Pancreas (tissue), 10 donors: ENCODE measurements at regions not wholly inside any gene's neighbourhood (a gene's known extent, or its start where the extent isn't known, plus 50 kb on each side); places are given as distances from the start of the nearest gene placed in this dataset.
"Not testable (repeated sequence)": the region's sequence is repeated elsewhere in the genome, so short reads cannot be mapped to it uniquely, and the experiment has no call there.

ENCODE experiments used
- ATAC-seq, 4 donors: fragments of 200-7000 bp; cut with Tn5 transposase; one replicate each; pipeline versions ENCODE4 v1.8.0 to v1.9.1; 2020; ENCODE audit warnings: mild to moderate bottlenecking in 4 of 4, moderate library complexity in 4 of 4
- DNase-seq, 6 donors: peaks; one replicate each; pipeline ENCODE4 v3.0.0-alpha.2; 2020
- FAIRE-seq: peaks from 2 replicates; lab custom pipeline; 2012; peaks lifted over from hg19 to GRCh38; lab: Jason Lieb, UNC
- H3K27ac ChIP-seq, 4 donors: fragments of 200-600 bp; sonication (generic); 1 replicate in 3 of 4; 2 replicates in 1 of 4; pipeline versions ENCODE4 v1.5.0 to v1.8.0; 2020
- H3K27me3 ChIP-seq, 4 donors: fragments of 200-600 bp; one replicate each; pipeline ENCODE4 v1.8.0; 2021
- H3K36me3 ChIP-seq, 3 donors: fragments of 200-600 bp; sonication (generic) in 1 of 3; one replicate each; pipeline versions ENCODE4 v1.5.0 to v1.8.0; 2020 to 2021
- H3K4me1 ChIP-seq, 3 donors: fragments of 200-600 bp; one replicate each; pipeline ENCODE4 v1.8.0; 2021
- H3K4me3 ChIP-seq, 4 donors: fragments of 200-600 bp; sonication (generic) in 2 of 4; one replicate each; pipeline versions ENCODE4 v1.5.0 to v1.8.0; 2020 to 2021
- H3K9me3 ChIP-seq, 4 donors: fragments of 200-600 bp; one replicate each; pipeline ENCODE4 v1.8.0; 2021
- WGBS, 2 donors: extraction: QIAGEN DNeasy Blood & Tissue Kit; methylation state at CpG; one replicate each; pipeline ENCODE4 v1.1.7; 2013; 5-methylcytosine and 5-hydroxymethylcytosine counted together
- intact Hi-C, 3 donors: fragments of 100-400 bp; cut with DNase I; formaldehyde crosslinking; loops; one replicate each; pipeline versions ENCODE4 v1.11.1 to v1.14.2; 2022
- TF ChIP-seq, protein P1 (sequence below), 4 donors: fragments of 200-600 bp; sonication (generic) in 3 of 4; IDR thresholded peaks; one replicate each; pipeline versions ENCODE4 v1.5.0 to v1.8.0; 2021; ENCODE audit warnings: antibody characterized with exemption in 4 of 4
- donor health status: healthy with polysubstance abuse.
- donor health status: DM: no; HTN: no; CAD: no; lungs with moderate emphysema.
- donor health status: DM: no; HTN: no; CAD: no.
- donor health status: control.
- donor health status: control.
- donor health status: Bipolar disorder and iron deficiency.
- donor health status: DM: yes; HTN: yes; CAD: no.
- donor health status: DM: no; HTN: no; CAD: no.
- donor health status: DM: no; HTN: no; CAD: no.
- donor health status: DM: yes; HTN: yes; CAD: no.

DNA sequence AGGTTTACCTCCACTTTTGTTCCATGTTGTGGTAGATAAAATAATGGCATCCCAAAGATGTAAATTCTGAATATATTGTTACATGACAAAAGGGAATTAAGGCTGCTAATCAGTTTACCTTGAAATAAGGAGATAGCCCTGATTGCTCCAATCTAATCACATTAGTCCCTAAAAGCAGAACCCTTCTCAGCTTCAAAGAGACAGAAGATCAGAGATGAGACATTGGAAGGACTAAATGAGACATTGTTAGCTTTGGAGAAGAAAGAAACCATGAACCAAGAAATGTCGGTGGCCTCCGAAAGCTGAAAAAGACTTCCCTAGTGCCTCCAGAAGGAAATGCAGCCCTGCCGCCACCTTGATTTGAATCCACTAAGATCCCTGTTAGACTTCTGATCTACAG is 82.8 kb upstream of the PARP8 start:
- no peak for ATAC-seq
- no peak for FAIRE-seq
- TF ChIP-seq, protein P1, sequence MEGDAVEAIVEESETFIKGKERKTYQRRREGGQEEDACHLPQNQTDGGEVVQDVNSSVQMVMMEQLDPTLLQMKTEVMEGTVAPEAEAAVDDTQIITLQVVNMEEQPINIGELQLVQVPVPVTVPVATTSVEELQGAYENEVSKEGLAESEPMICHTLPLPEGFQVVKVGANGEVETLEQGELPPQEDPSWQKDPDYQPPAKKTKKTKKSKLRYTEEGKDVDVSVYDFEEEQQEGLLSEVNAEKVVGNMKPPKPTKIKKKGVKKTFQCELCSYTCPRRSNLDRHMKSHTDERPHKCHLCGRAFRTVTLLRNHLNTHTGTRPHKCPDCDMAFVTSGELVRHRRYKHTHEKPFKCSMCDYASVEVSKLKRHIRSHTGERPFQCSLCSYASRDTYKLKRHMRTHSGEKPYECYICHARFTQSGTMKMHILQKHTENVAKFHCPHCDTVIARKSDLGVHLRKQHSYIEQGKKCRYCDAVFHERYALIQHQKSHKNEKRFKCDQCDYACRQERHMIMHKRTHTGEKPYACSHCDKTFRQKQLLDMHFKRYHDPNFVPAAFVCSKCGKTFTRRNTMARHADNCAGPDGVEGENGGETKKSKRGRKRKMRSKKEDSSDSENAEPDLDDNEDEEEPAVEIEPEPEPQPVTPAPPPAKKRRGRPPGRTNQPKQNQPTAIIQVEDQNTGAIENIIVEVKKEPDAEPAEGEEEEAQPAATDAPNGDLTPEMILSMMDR (IDR thresholded peaks at IDR 0.05): no peak
- intact Hi-C loops: no loop called here
- Histone ChIP-seq H3K27ac (no peak overlapping the region), H3K9me3 (no peaks in the 10 kb centered on the region), H3K4me3 (no peak overlapping the region), H3K36me3 (no peaks in the 10 kb centered on the region), H3K27me3 (no peaks in the 10 kb centered on the region), H3K4me1 (no peaks in the 10 kb centered on the region)
- 94 to 98% methylated on average over 3 of the region's 3 CpGs for WGBS, 2 donors
- DNase-seq: no peak

DNA sequence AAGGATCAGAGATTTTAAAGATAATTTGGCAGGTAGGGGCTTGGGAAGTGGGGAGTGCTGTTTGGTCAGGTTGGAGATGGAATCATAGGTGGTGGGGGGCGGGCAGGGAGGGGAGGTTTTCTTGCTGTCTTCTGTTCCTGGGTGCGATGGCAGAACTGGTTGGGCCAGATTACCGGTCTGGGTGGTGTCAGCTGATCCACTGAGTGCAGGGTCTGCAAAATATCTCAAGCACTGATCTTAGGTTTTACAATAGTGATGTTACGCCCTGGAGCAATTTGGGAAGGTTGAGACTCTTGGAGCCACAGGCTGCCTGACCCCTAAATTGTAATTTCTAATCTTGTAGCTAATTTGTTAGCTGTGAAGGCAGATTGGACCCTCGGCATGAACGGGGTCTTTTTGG is 78.0 kb upstream of the PARP8 start:
- H3K4me3 ChIP-seq, DNase-seq, ATAC-seq, H3K4me1 ChIP-seq, H3K27ac ChIP-seq, H3K9me3 ChIP-seq, intact Hi-C loops, FAIRE-seq, H3K36me3 ChIP-seq, H3K27me3 ChIP-seq: not testable (repeated sequence)
- WGBS, 2 donors: 52 to 57% methylated on average over 6 of the region's 6 CpGs

DNA sequence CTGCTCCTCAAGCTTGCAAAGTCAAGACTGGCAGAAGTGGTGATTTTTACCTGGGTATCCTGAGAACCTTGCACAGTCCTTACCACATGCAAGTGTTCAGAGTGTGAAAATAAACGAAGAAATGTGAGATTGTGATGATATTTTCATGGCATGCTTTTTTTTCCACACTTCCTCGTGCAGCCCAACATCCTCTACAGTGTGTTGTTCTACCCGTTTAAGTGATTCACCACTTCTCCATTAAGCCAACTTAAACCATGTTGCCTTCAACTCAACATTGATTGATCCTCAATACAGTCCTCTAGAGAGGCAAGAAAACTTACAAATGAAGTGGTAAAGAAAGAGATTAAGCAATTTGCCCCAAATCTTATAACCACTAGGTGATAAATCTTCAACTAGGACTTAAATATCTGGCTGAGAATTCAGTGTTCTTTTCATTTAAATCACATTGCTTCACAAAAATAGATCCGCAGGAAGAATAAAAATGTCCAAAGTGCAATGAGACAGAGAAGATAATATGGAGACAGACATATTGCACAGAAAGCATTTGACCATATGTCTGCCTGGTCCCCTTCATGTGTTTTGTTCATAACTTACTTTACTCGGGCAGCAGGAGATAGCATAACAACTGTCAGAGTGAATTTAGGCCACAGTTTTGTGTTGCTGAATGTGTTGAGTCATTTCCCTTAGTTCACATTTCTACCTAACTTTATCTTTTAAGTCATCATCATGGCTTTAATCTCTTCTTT is 75.8 kb upstream of the PARP8 start:
- H3K4me3 ChIP-seq, H3K4me1 ChIP-seq, H3K27me3 ChIP-seq, FAIRE-seq, ATAC-seq, H3K27ac ChIP-seq, H3K36me3 ChIP-seq, intact Hi-C loops, DNase-seq, H3K9me3 ChIP-seq: not testable (repeated sequence)
- WGBS, 2 donors: 62 to 68% methylated on average over 5 of the region's 5 CpGs

DNA sequence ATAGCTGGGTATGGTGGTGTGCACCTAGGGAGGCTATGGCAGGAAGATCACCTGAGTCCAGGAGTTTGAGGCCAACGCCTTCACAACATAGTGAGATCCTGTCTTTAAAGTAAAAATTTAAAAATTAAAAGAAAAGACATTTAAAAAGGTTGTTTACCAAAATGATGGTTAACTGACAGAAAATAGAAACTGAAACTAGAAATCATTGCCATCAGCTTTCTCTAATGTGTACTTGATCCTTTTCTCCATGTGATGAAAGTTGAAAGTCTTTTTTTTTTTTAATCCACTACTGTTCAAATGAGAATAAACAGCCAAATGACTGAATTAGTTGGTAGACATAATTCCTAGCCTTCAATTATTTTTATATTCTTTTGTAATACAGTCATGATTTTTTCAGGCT is 75.1 kb upstream of the PARP8 start:
- H3K27ac ChIP-seq, H3K9me3 ChIP-seq, H3K36me3 ChIP-seq, H3K27me3 ChIP-seq, H3K4me3 ChIP-seq, FAIRE-seq, ATAC-seq, intact Hi-C loops, DNase-seq, H3K4me1 ChIP-seq: not testable (repeated sequence)
- 85 to 87% methylated on average over 1 of the region's 1 CpG for WGBS, 2 donors

DNA sequence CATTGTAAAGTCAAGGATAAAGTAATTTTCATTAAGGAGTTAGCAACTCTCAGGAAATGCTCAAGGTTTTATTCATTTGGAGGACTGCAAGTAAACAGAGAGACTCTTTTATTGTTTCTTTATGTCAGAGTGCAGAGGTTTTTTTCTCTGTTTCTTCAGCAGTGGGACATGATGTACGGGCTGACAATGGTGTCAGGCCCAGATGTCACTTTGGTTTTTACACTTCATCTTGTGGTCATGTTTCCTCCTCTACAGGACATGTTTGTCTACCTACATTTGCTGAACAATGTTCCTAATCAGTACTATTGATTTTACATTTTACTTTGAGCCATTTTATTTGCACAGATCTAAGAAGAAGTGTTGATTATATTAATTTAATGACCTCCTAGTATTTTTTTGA is 72.8 kb upstream of the PARP8 start:
- TF ChIP-seq, protein P1 (IDR thresholded peaks at IDR 0.05): no peak
- Histone ChIP-seq H3K36me3 (no peaks in the 10 kb centered on the region), H3K4me3 (no peak overlapping the region), H3K4me1 (no peaks in the 10 kb centered on the region), H3K27me3 (no peaks in the 10 kb centered on the region), H3K27ac (no peak overlapping the region), H3K9me3 (no peaks in the 10 kb centered on the region)
- FAIRE-seq (no peak), ATAC-seq (no peak), DNase-seq (no peak)
- WGBS, 2 donors: 58 to 65% methylated on average over 1 of the region's 1 CpG
- intact Hi-C loops: no loop called here

DNA sequence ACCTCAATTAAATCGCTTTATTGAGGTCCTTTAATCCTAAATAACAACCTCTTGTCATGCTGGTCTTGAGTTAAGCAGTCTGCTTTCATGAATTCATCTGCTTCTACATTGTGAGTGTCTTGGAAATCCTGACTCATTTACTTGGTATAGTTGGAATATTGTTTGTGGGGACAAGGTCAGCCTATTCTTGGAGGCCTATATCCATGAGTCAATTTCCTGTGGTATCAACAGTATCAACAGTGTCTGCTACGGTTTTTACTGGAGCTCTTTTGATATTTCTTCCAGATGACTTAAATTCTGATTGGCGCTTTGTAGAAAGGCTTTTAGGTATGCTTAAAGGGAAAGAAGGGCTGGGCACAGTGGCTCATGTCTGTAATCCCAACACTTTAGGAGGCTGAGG is 71.2 kb upstream of the PARP8 start:
- Histone ChIP-seq H3K4me3 (no peak overlapping the region), H3K36me3 (no peaks in the 10 kb centered on the region), H3K27me3 (no peaks in the 10 kb centered on the region), H3K9me3 (no peaks in the 10 kb centered on the region), H3K27ac (no peak overlapping the region), H3K4me1 (no peaks in the 10 kb centered on the region)
- intact Hi-C loops: no loop called here
- FAIRE-seq (no peak), DNase-seq (no peak), ATAC-seq (no peak)
- TF ChIP-seq, protein P1 (IDR thresholded peaks at IDR 0.05): no peak
- WGBS, 2 donors: 58 to 59% methylated on average over 3 of the region's 3 CpGs

DNA sequence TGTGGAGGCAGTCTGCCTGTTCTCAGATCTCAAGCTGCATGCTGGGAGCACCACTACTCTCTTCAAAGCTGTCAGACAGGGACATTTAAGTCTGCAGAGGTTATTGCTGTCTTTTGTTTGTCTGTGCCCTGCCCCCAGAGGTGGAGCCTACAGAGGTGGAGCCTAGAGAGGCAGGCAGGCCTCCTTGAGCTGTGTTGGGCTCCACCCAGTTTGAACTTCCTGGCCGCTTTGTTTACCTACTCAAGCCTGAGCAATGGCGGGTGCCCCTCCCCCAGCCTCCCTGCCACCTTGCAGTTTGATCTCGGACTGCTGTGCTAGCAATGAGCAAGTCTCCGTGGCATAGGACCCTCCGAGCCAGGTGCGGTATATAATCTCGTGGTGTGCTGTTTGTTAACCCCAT is 64.9 kb upstream of the PARP8 start:
- WGBS, 2 donors: 63 to 78% methylated on average over 7 of the region's 7 CpGs
- intact Hi-C loops, H3K27me3 ChIP-seq, H3K4me1 ChIP-seq, H3K36me3 ChIP-seq, H3K27ac ChIP-seq, ATAC-seq, H3K4me3 ChIP-seq, FAIRE-seq, H3K9me3 ChIP-seq: not testable (repeated sequence)
- DNase-seq: peak in 1 of 6 donors; percentile 18
